Sigmoid colon (tissue), 4 donors: ENCODE measurements at regions not wholly inside any gene's neighbourhood (a gene's known extent, or its start where the extent isn't known, plus 50 kb on each side); places are given as distances from the start of the nearest gene placed in this dataset.

Source experiments
- CTCF ChIP-seq, 4 experiments: fragments of 450-650 bp in 3 of 4; fragments of 200-600 bp in 1 of 4; IDR thresholded peaks; one replicate each; pipeline ENCODE4 v1.5.1; 2016 to 2019; ENCODE audit warnings: antibody characterized with exemption in 4 of 4, mild to moderate bottlenecking in 3 of 4, moderate library complexity in 2 of 4
- POLR2AphosphoS5 ChIP-seq, 4 donors: sonication (generic); formaldehyde crosslinking; IDR thresholded peaks; one replicate each; pipeline ENCODE4 v1.6.1; 2017; ENCODE audit warnings: antibody characterized with exemption in 4 of 4

- TF ChIP-seq POLR2AphosphoS5 (IDR thresholded peaks at IDR 0.05) (no peak), CTCF (IDR thresholded peaks at IDR 0.05) (no peak)
Measured at GRCh38 chrX:10077425-10078188, 79.2 kb upstream of the CLCN4 start.
